ENCODE measurements at regions not wholly inside any gene's neighbourhood (a gene's known extent, or its start where the extent isn't known, plus 50 kb on each side); places are given as distances from the start of the nearest gene placed in this dataset.

DNA sequence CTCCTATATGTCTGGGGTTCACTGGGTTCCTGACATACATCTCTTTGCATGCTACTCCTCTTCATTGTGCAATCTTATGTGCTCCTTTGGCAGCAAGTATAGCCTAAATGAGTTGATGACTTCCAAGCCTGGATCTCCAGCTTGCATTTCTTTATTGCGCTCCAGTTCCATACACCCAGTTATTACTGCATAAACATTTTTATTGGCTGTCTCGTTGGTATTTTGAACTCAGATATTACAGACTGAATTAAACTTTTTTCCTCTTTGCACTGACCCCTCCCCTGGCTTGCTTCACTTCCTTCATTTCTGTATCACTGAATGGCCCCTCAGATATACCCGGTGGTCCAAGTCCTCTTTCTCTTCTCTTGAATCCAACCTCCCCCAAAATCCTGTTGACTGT lies 219.2 kb downstream of the MC4R start:
- no peaks in the 10 kb centered on the region for H3K27me3 ChIP-seq (ENCODE audit: low read depth)
- H3K9me3 ChIP-seq (replicated peaks), result no peaks in the 10 kb centered on the region
- H3K4me3 ChIP-seq, result no peak overlapping the region
- H3K4me1 ChIP-seq, result no peaks in the 10 kb centered on the region
- TF ChIP-seq, protein P1, sequence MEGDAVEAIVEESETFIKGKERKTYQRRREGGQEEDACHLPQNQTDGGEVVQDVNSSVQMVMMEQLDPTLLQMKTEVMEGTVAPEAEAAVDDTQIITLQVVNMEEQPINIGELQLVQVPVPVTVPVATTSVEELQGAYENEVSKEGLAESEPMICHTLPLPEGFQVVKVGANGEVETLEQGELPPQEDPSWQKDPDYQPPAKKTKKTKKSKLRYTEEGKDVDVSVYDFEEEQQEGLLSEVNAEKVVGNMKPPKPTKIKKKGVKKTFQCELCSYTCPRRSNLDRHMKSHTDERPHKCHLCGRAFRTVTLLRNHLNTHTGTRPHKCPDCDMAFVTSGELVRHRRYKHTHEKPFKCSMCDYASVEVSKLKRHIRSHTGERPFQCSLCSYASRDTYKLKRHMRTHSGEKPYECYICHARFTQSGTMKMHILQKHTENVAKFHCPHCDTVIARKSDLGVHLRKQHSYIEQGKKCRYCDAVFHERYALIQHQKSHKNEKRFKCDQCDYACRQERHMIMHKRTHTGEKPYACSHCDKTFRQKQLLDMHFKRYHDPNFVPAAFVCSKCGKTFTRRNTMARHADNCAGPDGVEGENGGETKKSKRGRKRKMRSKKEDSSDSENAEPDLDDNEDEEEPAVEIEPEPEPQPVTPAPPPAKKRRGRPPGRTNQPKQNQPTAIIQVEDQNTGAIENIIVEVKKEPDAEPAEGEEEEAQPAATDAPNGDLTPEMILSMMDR (IDR thresholded peaks at IDR 0.05; ENCODE audit: borderline replicate concordance), result no peak
- intact Hi-C loops (cut with micrococcal nuclease), result no loop called here
- DNase-seq, result no peak
- no peak overlapping the region for H3K27ac ChIP-seq (replicated peaks)
- no peaks in the 10 kb centered on the region for H3K36me3 ChIP-seq

DNA sequence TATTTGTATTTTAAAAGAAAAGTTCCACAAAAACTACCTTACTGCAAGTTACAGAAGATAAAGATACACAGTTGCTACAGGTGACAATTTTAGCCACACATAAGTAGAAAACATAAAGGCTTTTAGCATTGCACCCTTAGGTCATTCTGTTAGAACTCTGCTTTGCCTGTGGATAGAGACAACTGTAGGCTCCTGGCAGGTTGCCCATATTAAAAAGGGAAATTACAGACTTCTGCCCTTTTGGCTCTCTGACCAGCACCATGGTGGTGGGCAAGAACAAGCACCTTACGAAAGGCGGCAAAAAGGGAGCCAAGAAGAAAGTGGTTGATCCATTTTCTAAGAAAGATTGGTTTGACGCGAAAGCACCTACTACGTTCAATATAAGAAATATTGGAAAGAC lies 223.3 kb downstream of the MC4R start:
- TF ChIP-seq, protein P1 (IDR thresholded peaks at IDR 0.05; ENCODE audit: borderline replicate concordance), result no peak
- intact Hi-C loops (cut with micrococcal nuclease), result no loop called here
- Histone ChIP-seq H3K4me3 (no peak overlapping the region), H3K36me3 (no peaks in the 10 kb centered on the region), H3K27ac (replicated peaks) (no peak overlapping the region), H3K27me3 (ENCODE audit: low read depth) (no peaks in the 10 kb centered on the region), H3K4me1 (no peaks in the 10 kb centered on the region), H3K9me3 (replicated peaks) (no peaks in the 10 kb centered on the region)
- DNase-seq, result no peak

DNA sequence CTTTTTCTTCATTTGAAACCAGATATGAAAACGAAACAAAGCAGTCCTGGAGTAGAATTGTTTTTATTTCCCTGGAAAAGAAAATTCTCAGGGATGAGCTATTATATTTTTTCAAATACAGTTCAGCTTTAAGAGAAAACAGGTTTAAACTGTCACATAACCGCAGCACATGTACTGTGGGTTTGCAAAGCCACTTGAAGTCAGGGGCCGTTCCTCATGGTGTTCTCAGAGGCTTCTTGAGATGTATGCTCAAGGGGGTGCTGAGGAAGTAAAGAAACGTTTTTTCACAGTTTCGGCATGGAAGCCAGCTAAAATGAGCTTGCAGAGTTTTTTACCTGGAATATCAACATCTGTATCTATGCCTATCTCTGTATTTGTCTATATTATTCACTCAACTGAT lies 225.3 kb downstream of the MC4R start:
- H3K27ac ChIP-seq (replicated peaks), result no peak overlapping the region
- intact Hi-C loops (cut with micrococcal nuclease), result no loop called here
- no peak for DNase-seq
- H3K4me1 ChIP-seq, result no peaks in the 10 kb centered on the region
- H3K9me3 ChIP-seq (replicated peaks), result no peaks in the 10 kb centered on the region
- H3K4me3 ChIP-seq, result no peak overlapping the region
- H3K27me3 ChIP-seq (ENCODE audit: low read depth), result no peaks in the 10 kb centered on the region
- no peaks in the 10 kb centered on the region for H3K36me3 ChIP-seq
- TF ChIP-seq, protein P1 (IDR thresholded peaks at IDR 0.05; ENCODE audit: borderline replicate concordance), result no peak

DNA sequence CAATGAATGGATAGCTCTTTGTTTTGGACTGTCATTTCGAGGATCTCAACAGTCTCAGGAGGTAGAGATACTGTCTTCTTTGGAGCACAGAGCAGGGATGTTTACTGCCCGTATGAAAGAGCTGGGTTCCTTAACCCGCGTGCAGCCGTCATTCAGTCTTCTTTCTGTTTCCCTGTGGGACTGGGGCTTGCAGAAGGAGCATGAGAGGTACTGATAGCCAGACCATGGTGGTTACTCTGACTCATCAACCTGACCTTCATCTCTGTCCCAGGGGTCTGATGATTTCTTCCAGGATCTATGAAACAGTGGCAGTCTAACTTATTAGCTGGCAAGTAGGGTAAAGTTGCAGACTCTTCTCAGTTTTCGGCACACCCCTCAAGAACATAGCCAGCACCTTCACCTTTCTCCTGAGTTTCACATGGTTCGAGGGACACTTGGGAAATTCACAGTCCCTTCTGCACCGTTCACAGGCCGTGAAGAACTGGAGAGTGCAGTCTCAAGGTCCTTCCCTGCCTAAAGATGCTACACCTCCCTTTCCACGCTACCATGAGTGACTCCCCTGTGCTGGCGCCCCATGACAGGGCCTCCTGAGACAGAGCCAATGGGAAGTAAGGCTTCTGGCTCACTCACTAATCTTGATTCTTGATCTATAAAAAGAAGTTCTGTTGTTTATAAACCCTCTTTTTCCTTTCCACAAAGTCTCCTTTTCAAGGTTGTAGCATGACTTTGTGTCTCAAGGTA lies 226.2 kb downstream of the MC4R start:
- TF ChIP-seq, protein P1 (IDR thresholded peaks at IDR 0.05; ENCODE audit: borderline replicate concordance), result no peak
- H3K27me3 ChIP-seq (ENCODE audit: low read depth), result no peaks in the 10 kb centered on the region
- H3K4me1 ChIP-seq, result no peaks in the 10 kb centered on the region
- no peaks in the 10 kb centered on the region for H3K9me3 ChIP-seq (replicated peaks)
- H3K4me3 ChIP-seq, result no peak overlapping the region
- DNase-seq, result no peak
- intact Hi-C loops (cut with micrococcal nuclease), result no loop called here
- no peaks in the 10 kb centered on the region for H3K36me3 ChIP-seq
- H3K27ac ChIP-seq (replicated peaks), result no peak overlapping the region

DNA sequence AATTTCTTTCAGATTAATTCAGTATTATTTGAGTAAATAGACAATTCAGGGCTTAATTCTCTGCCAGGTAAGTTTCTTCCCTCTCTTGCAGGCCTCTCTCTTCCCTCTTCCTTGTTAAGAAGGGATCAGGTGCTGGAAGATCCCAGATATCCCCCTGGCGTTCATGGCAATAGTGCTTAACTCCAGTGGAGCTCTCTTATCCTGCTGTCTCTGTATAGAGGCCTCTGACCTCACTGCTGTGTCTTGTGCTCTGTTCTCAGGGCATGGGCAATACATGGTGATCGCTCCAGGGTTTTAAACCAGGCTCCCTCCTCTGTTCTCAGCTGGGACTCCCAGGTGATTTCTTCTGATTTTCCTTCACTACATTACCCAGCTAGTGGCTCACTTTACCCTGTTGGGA lies 226.8 kb downstream of the MC4R start:
- Histone ChIP-seq H3K27ac (replicated peaks) (no peak overlapping the region), H3K9me3 (replicated peaks) (no peaks in the 10 kb centered on the region), H3K27me3 (ENCODE audit: low read depth) (no peaks in the 10 kb centered on the region), H3K4me1 (no peaks in the 10 kb centered on the region), H3K36me3 (no peaks in the 10 kb centered on the region), H3K4me3 (no peak overlapping the region)
- DNase-seq, result no peak
- TF ChIP-seq, protein P1 (IDR thresholded peaks at IDR 0.05; ENCODE audit: borderline replicate concordance), result no peak
- intact Hi-C loops (cut with micrococcal nuclease), result no loop called here

Measured in left ventricle myocardium inferior (tissue), 1 donor.